ENCODE measurements at regions not wholly inside any gene's neighbourhood (a gene's known extent, or its start where the extent isn't known, plus 50 kb on each side); places are given as distances from the start of the nearest gene placed in this dataset.

DNA sequence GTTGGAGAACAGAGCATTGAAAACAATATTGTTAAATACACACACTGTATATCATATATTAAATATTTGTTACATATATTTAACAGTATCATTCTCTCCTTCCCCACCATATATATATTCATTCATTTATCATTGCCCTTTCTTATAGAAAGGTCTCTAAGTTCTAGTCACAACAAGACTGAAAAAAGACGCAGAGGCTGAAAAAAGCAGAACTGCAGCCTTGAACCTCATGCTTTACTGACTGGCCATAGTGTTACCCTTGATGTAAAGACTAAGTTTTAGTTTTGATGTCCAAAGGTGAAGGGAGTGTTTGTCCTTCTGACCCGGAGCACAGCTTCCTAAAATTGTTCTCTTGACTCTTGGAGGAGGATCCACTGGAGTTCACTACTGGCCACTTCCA, 247.9 kb downstream of the PTEN start:
- DNase-seq = no peak
- H3K27me3 ChIP-seq = no peaks in the 10 kb centered on the region
- H3K9me3 ChIP-seq = no peaks in the 10 kb centered on the region
- no peaks in the 10 kb centered on the region for H3K36me3 ChIP-seq
- no peak overlapping the region for H3K4me3 ChIP-seq

DNA sequence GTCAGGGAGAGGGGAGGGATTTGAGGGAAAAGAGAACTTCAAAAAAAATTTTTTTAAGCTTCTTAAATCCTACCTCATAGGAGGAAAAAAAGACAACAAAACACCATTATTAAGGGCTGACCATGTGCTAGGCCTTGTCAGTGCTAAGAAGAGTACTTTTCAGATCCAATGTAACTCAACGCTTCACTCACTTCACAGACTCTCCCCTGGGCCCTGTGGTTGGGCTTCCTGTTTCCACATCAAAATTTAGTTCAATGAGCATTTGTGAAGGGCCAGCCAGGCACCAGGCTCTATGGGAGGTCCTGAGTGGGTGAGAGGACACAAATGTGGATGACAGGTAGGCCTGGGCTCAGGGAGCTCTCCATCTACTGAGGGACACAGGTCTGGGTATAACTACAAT, 249.8 kb downstream of the PTEN start:
- Histone ChIP-seq H3K36me3 (no peaks in the 10 kb centered on the region), H3K9me3 (no peaks in the 10 kb centered on the region), H3K4me3 (no peak overlapping the region), H3K27me3 (no peaks in the 10 kb centered on the region)
- DNase-seq = no peak

DNA sequence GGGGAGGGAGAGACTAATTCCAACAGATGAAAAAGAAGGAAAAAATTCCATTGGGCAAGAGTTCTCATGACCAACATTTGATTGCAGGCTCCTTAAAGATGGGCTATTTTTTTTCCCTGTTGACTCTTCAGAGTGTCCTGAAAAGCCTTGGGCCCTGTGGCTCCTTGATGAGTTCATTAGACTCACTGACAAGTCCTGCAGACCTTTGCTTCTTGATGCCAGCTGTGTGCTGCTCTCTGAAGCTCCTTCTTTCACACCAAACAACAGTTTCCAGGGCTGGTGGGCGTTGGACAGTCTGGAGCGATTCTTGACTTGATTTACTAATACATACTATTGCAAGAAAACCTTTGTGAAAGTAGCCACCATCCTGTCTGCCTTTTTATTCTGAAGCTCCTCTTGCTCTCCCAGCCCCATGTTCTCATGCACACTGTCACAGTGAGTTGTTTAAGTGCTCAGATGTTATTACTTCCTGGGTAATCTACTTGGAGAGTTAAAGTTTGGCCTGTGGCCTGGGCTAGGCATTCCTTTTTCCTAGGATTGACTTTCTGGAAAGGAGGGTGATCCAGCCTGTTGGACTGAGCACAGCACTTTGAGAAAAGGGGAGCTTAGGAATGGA, 250.3 kb downstream of the PTEN start:
- peak; percentile 28 for DNase-seq

DNA sequence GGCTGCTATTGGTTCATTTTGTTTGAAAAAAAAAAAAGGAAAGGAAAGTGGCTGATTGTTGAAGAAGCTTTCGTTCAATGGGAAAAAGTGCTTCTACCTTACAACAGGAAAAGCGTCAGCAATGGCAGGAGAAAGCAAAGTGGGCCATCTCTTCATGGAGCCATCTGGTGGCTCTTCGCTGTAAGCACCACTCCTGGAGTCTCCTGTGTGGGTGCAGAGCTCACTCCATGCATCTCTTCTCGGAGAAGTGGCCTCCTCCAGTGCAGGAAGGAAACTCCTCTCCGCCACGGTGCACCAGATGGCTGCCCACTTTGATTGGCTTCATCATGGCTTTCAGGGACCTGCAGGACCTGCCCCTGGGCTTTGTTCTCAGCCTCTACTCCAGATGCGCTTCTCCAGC, 250.9 kb downstream of the PTEN start:
- Histone ChIP-seq H3K36me3 (no peaks in the 10 kb centered on the region), H3K27me3 (no peaks in the 10 kb centered on the region), H3K4me3 (no peak overlapping the region), H3K9me3 (no peaks in the 10 kb centered on the region)
- DNase-seq = peak; percentile 15

More for the DNA sequence above, 250.3 kb downstream of the PTEN start:
- Histone ChIP-seq H3K9me3 (no peaks in the 10 kb centered on the region), H3K4me3 (no peak overlapping the region), H3K36me3 (no peaks in the 10 kb centered on the region), H3K27me3 (no peaks in the 10 kb centered on the region)

DNA sequence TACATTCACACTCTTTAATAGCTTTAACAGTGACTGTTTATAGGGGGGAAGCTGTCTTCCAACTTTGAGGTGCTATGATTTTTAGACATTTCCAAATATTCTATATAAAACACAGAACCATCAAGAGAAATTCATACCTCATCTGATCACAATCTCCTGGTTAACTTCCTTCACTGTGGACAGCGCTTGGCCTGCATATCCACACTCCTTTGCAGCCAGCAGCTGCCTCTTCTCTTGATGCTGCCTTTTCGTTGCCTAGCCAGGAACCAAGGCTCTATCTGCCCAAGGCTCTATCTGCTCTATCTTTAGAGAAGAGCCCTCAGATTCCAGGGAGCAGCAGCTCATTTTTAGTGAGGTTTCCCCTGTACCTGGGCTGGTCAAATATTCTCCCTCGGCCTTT, 252.0 kb downstream of the PTEN start:
- no peaks in the 10 kb centered on the region for H3K27me3 ChIP-seq
- no peak overlapping the region for H3K4me3 ChIP-seq
- no peaks in the 10 kb centered on the region for H3K9me3 ChIP-seq
- no peak for DNase-seq
- no peaks in the 10 kb centered on the region for H3K36me3 ChIP-seq

DNA sequence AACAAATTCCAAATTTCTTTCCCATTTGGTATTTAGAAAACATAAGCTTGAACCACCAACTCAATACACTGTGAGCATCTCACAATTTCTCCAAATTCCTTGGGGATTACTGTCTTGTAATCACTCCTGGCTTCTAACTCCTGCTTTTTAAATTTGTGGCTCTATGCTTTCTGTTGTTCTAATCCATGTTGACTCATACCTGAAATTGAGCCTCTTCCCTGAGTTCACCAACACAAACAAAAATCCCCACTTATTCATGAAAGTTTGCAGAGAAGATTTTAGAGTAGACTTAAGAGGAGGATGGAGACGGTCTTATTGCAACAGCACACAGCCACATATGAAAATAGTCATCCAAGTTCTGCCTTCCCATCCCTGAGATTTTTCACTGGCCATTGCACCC, 252.5 kb downstream of the PTEN start:
- Histone ChIP-seq H3K9me3 (no peaks in the 10 kb centered on the region), H3K36me3 (no peaks in the 10 kb centered on the region), H3K4me3 (no peak overlapping the region), H3K27me3 (no peaks in the 10 kb centered on the region)
- DNase-seq = no peak

DNA sequence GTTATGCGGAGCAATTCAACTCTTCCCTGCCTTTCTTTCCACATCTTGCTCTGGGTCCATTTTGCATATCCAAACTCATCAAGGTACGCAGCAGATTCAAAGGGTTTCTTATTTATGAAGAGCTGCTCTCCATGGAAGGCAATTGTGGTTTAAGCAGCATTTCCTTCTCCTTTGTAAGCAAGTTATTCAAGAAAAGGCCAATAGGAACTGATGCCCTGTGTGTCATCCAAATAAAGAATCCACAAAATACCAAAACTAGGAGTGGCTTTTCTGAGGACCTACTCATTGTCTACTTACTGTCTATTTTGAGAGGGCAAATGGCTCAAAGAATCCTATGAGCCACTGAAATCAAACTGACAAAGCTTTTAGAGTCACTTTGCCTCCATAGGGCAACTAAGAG, 253.1 kb downstream of the PTEN start:
- H3K27me3 ChIP-seq = no peaks in the 10 kb centered on the region
- no peak overlapping the region for H3K4me3 ChIP-seq
- no peak for DNase-seq
- no peaks in the 10 kb centered on the region for H3K9me3 ChIP-seq
- H3K36me3 ChIP-seq = no peaks in the 10 kb centered on the region

DNA sequence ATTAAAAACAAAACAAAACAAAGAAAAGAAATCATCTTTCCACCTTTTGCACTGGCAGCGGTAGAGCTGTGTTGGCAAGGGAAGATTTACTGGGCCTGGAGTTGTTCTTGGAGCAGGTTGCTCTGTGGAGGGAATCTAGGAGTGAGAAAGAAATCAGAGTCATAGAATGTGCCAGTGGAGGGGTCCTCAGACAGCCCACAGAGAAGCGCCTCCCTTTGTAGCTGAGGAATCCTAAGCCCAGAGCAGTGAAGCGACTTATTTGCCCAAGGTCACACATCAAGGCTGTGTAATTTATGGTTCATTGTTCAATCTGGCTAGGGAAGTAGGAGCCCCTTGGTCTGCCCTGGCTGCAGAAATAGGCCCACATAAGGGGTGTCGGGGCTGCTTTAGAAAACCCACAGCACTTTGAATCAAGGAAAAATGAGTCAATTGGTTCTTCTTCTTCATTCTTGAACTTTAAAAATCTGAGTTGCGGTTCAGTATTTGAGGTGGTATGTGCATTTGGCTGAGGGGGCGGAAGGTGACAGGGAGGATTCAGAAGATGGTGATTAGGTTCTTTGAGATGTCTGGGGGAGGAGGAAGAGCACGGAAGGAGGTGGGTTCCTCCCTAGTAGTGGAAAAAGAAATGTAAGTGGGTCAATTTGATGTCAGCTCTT, 253.7 kb downstream of the PTEN start:
- no peaks in the 10 kb centered on the region for H3K27me3 ChIP-seq
- H3K9me3 ChIP-seq = no peaks in the 10 kb centered on the region
- no peak overlapping the region for H3K4me3 ChIP-seq
- no peaks in the 10 kb centered on the region for H3K36me3 ChIP-seq
- no peak for DNase-seq

DNA sequence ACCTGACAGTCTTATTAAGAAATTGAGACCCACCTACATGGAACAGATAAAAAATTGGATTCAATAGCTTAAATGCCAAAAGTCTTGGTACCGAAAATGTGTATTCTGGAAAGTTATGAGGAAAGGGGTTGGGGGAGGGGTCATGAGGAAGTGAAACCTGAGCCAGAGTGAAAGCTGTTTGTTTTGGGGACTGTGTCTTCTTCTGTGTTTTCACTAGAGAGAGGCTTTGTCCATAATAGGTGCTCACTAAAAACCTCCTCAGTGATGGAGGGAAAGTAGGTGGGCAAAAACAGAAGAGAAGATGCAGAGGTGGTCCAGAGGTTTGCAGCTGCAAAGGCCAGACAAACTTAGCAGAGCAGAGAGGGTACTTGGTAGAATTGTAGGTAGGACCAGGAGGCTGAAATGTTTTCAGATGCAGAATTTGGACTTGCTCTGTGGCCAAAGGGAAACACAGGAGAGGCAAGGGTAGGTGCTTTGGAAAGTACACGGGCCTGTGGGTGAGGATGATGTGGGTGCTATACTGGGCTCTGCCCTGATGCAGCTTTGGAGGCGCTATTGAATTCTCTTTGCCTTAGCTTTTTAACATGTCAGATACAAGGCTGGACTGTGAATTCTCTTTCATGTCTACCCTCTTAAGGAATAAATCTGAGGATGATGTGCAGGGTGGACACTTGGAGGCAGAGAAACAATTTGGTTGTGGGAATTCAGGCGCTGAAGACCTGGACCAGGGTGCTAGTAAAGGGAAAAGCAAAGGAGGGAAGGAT, 254.6 kb downstream of the PTEN start:
- DNase-seq = no peak
- no peak overlapping the region for H3K4me3 ChIP-seq

DNA sequence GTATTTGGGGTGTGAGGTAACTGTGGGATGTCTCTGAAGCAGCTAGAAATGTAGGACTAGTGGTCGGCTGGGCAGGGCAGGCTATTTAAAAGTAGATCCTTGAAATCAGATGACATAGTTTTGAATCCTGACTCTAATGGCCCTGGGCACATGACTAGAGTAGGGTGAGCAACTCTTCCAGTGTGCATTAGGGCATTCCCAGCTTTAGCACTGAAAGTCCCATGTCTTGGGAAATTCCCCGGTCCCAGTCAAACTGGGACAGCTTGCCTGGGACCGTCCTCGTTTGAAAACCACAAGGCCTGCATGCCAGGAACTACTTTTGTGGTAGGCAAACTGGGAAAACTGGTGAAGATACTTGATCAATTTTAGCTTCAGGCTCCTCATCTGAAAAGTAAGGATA, 255.3 kb downstream of the PTEN start:
- no peaks in the 10 kb centered on the region for H3K36me3 ChIP-seq
- H3K27me3 ChIP-seq = no peaks in the 10 kb centered on the region
- no peaks in the 10 kb centered on the region for H3K9me3 ChIP-seq
- DNase-seq = no peak
- H3K4me3 ChIP-seq = no peak overlapping the region

More for the DNA sequence above, 254.6 kb downstream of the PTEN start:
- Histone ChIP-seq H3K36me3 (no peaks in the 10 kb centered on the region), H3K27me3 (no peaks in the 10 kb centered on the region), H3K9me3 (no peaks in the 10 kb centered on the region)

DNA sequence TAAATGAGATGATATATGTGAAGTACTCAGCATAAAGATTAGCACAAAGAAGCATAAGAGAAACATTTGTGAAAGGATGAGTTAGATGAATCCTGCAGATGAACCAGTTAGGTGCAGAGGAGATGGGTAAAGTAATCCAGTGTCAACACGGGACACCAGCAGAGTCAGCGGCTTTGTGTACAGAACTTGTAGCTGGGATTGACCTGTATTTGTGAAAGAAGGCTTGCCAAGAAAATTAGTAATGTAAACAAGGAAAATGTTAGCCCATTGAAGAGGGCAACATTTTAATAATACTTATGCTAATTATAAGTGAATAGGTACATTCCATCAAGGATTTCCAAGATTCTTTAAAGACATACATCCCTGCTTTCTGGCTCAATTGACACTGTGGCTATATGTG, 255.7 kb downstream of the PTEN start:
- DNase-seq = no peak
- Histone ChIP-seq H3K36me3 (no peaks in the 10 kb centered on the region), H3K9me3 (no peaks in the 10 kb centered on the region), H3K4me3 (no peak overlapping the region), H3K27me3 (no peaks in the 10 kb centered on the region)

DNA sequence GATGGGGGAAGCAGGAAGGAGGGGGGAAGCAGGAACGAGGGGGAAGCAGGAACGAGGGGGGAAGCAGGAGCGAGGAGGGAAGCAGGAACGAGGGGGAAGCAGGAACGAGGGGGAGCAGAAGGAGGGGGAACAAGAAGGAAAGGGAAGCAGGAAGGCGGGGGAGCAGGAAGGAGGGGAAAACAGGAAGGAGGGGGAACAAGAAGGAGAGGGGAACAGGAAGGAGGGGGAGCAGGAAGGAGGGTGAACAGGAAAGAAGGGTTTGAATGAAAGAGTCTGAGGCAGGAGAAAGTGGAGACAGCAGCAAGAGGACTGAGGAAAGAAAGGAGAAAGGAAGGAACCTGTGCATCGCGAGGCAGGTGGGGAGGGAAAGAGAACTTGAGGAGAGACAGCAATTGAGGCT, 256.6 kb downstream of the PTEN start:
- DNase-seq = no peak
- H3K4me3 ChIP-seq = no peak overlapping the region
- no peaks in the 10 kb centered on the region for H3K36me3 ChIP-seq
- no peaks in the 10 kb centered on the region for H3K27me3 ChIP-seq
- no peaks in the 10 kb centered on the region for H3K9me3 ChIP-seq

DNA sequence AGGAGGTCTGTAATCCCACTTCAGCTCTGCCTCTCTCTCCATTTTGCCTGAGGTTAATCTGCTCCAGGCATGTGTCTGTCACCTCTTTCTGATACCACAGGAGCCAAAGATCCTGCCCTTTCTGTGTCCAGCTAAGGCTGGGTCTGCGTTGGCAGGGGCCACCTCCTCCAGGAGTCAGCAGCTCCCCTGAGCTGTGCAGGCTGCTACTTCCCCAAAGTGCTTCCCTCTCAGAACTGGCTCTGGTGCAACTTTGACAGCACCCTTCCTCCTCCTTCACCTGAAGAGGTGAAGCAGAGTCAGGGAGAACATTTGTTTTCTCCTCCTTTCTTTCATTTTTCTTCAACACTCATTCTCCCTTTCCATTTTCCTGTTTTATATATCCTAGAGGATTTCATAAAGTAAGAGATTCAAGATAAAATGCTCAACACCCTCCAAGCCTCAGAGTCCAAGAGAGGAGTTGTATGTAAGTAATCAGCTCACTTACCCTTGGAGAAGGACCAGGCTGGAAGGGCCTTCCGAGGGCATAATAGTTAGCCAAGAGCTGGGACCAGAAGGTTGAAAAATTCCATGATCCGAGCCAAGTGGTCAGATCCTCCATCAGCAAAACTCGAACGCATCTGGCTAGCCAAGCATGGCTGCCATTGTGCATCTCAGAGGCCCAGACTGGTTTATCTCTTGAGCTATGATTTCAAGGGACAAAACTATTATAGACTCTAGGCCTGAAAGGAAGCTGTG, 257.3 kb downstream of the PTEN start:
- no peaks in the 10 kb centered on the region for H3K36me3 ChIP-seq
- no peaks in the 10 kb centered on the region for H3K9me3 ChIP-seq
- no peak overlapping the region for H3K4me3 ChIP-seq
- DNase-seq = no peak
- H3K27me3 ChIP-seq = no peaks in the 10 kb centered on the region

DNA sequence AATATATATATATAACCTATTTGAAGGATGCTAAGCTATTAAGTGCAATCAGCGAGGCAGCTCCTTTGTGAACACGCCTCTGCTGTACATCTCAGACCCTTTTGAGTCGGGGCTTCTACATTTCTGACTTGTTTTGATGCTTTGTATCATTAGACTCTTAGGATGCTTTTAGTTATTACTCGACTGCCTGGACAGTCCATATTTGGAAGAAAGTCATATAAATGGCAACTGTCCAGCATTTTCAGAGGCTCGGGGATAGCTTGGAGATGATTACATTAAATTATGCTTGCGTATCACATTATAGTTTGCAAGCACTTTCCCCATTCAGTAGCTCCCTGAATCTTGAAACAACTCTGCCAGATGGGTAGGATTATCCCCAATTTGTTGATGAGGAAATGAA, 257.9 kb downstream of the PTEN start:
- no peaks in the 10 kb centered on the region for H3K36me3 ChIP-seq
- no peaks in the 10 kb centered on the region for H3K9me3 ChIP-seq
- H3K4me3 ChIP-seq = no peak overlapping the region
- H3K27me3 ChIP-seq = no peaks in the 10 kb centered on the region
- no peak for DNase-seq

DNA sequence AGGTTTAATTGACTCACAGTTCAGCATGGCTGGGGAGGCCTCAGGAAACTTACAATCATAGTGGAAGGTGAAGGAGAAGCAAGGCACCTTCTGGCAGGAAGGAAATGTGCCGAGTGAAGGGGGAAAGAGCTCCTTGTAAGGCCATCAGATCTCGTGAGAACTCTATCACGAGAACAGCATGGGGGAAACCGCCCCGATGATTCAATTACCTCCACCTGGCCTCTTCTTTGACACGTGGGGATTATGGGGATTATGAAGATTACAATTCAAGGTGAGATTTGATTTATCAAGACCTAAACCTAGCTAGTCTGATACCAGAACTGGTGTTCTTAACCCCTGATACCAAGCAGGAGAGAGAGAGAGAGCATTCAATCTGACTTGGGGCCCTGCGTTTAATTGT, 258.7 kb downstream of the PTEN start:
- Histone ChIP-seq H3K36me3 (no peaks in the 10 kb centered on the region), H3K4me3 (no peak overlapping the region)

DNA sequence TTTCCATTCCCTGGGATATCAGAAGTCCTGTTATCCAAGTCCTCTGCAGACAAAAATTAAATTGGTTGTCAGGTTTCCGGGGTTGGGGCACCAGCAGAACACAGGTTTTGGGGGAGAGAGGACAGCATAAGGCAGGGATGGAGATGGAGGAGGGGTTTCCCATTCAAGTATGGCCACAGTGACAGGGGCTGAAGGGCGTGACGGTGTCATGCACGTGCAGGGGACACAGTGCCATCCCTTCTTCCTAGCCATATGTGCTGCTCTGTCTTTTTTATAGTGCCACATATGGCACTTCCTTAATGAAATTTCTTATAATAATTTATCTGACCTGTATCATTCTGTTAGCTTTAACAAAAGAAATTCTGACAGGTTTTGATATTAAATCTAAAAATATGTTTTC, 259.2 kb downstream of the PTEN start:
- Histone ChIP-seq H3K9me3 (no peaks in the 10 kb centered on the region), H3K36me3 (no peaks in the 10 kb centered on the region), H3K4me3 (no peak overlapping the region), H3K27me3 (no peaks in the 10 kb centered on the region)
- no peak for DNase-seq

More for the DNA sequence above, 258.7 kb downstream of the PTEN start:
- H3K27me3 ChIP-seq = no peaks in the 10 kb centered on the region
- H3K9me3 ChIP-seq = no peaks in the 10 kb centered on the region
- DNase-seq = no peak

DNA sequence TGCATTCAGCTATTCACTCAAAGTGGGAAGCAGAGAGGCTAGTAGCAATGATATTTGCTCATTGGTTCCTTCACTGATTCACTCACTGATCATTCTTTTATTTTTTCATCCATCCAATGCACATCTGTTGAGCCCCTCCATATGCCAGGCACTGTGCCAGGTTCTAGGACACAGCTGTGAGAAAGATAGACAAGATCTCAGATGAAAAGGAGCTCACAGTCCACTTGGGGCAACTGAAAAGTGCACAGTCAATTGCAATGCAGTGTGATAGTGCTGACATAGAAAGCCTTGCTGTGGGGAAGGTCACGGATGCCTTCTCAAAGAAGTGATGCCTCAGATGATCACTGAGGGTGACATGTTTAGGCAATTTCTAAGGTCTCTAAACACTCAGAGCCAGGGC, 262.3 kb downstream of the PTEN start:
- Histone ChIP-seq H3K9me3 (peaks cover 2% of the 10 kb centered on the region; the same call in 1 of the 2 replicates), H3K36me3 (no peaks in the 10 kb centered on the region), H3K4me3 (no peak overlapping the region), H3K27me3 (no peaks in the 10 kb centered on the region)
- DNase-seq = no peak
